Calu3 (cell line): ENCODE measurements at regions not wholly inside any gene's neighbourhood (a gene's known extent, or its start where the extent isn't known, plus 50 kb on each side); places are given as distances from the start of the nearest gene placed in this dataset.

Experiments
- BruUV-seq: library from RNA; stranded (reverse); fragments of 400-500 nt; replicated peaks from 2 replicates; lab custom pipeline; 2021; lab: Mats Ljungman, UMichigan
- CTCF ChIA-PET: fragments of 300-600 bp; sonication (Branson Sonifier 250); formaldehyde crosslinking; loops from one replicate; lab custom pipeline; 2022; ENCODE audit warnings: antibody characterized with exemption; lab: Charles Lee
- DNase-seq: peaks from one replicate; pipeline ENCODE4 v3.0.0; 2022
- H3K27ac Mint-ChIP-seq: one replicate; pipeline ENCODE4 v1.8.0; 2022; ENCODE audit warnings: mixed read lengths; ENCODE audit not compliant: unreplicated experiment
- H3K27me3 Mint-ChIP-seq: one replicate; pipeline ENCODE4 v1.8.0; 2022; ENCODE audit warnings: mixed read lengths; ENCODE audit not compliant: unreplicated experiment
- H3K36me3 Mint-ChIP-seq: one replicate; pipeline ENCODE4 v1.8.0; 2022; ENCODE audit warnings: mild to moderate bottlenecking, moderate library complexity, mixed read lengths; ENCODE audit not compliant: insufficient read depth, unreplicated experiment
- H3K4me1 Mint-ChIP-seq: one replicate; pipeline ENCODE4 v1.8.0; 2022; ENCODE audit warnings: mild to moderate bottlenecking, low read depth, mixed read lengths; ENCODE audit not compliant: unreplicated experiment
- H3K4me3 Mint-ChIP-seq: one replicate; pipeline ENCODE4 v1.8.0; 2022; ENCODE audit warnings: mild to moderate bottlenecking, low read depth, moderate library complexity, mixed read lengths; ENCODE audit not compliant: unreplicated experiment
- H3K9me3 Mint-ChIP-seq: one replicate; pipeline ENCODE4 v1.8.0; 2022; ENCODE audit warnings: low read depth, mixed read lengths; ENCODE audit not compliant: unreplicated experiment
- CTCF ChIP-seq: fragments of 200-600 bp; IDR thresholded peaks from one replicate; pipeline ENCODE4 v1.8.0; 2022; ENCODE audit warnings: antibody characterized with exemption; ENCODE audit not compliant: unreplicated experiment
- intact Hi-C: fragments of 100-400 bp; cut with micrococcal nuclease; formaldehyde crosslinking; loops from one replicate; pipeline ENCODE4 v1.10.0; 2022; ENCODE audit not compliant: unreplicated experiment

GRCh38 chr14:85439696-85440328, 90.1 kb upstream of the FLRT2 start:
- Mint-ChIP-seq H3K36me3 (no peaks in the 10 kb centered on the region), H3K9me3 (no peaks in the 10 kb centered on the region), H3K4me1 (no peaks in the 10 kb centered on the region), H3K27ac (no peak overlapping the region), H3K27me3 (no peaks in the 10 kb centered on the region), H3K4me3 (no peak overlapping the region)
- no peak for TF ChIP-seq CTCF
- DNase-seq = no peak
- no TSS peak for BruUV-seq
- intact Hi-C loops = no loop called here
- CTCF ChIA-PET = no interaction called here

- Mint-ChIP-seq H3K27me3 (no peaks in the 10 kb centered on the region), H3K36me3 (no peaks in the 10 kb centered on the region), H3K9me3 (peaks cover 2% of the 10 kb centered on the region), H3K4me1 (no peaks in the 10 kb centered on the region), H3K4me3 (no peak overlapping the region), H3K27ac (no peak overlapping the region)
- BruUV-seq = no TSS peak
- TF ChIP-seq CTCF = no peak
- intact Hi-C loops = no loop called here
- DNase-seq = no peak
- CTCF ChIA-PET = interaction anchor here (0.5 to 0.7 kb wide), 2 partner anchors 411 to 1912 kb away, joined by 3 read pairs; no protein-coding TSS in a partner anchor
Measured at GRCh38 chr14:85441909-85442643, 87.9 kb upstream of the FLRT2 start.

GRCh38 chr14:85442996-85443395, 86.9 kb upstream of the FLRT2 start:
- no peak overlapping the region for H3K4me3 Mint-ChIP-seq
- TF ChIP-seq CTCF = no peak
- CTCF ChIA-PET = interaction anchor here (0.7 kb wide), 1 partner anchor 412 kb away, joined by 3 read pairs; no protein-coding TSS in a partner anchor
- H3K4me1 Mint-ChIP-seq = no peaks in the 10 kb centered on the region
- H3K36me3 Mint-ChIP-seq = no peaks in the 10 kb centered on the region
- no peaks in the 10 kb centered on the region for H3K27me3 Mint-ChIP-seq
- H3K9me3 Mint-ChIP-seq = peaks cover 6% of the 10 kb centered on the region
- no peak for DNase-seq
- BruUV-seq = no TSS peak
- no peak overlapping the region for H3K27ac Mint-ChIP-seq
- intact Hi-C loops = no loop called here

- intact Hi-C loops = no loop called here
- H3K4me3 Mint-ChIP-seq = no peak overlapping the region
- H3K36me3 Mint-ChIP-seq = no peaks in the 10 kb centered on the region
- CTCF ChIA-PET = no interaction called here
- no peak for DNase-seq
- BruUV-seq = no TSS peak
- H3K9me3 Mint-ChIP-seq = peaks cover 6% of the 10 kb centered on the region
- H3K27ac Mint-ChIP-seq = no peak overlapping the region
- no peaks in the 10 kb centered on the region for H3K27me3 Mint-ChIP-seq
- no peaks in the 10 kb centered on the region for H3K4me1 Mint-ChIP-seq
- no peak for TF ChIP-seq CTCF
Measured at GRCh38 chr14:85444635-85445034, 85.3 kb upstream of the FLRT2 start.
